ENCODE measurements at regions not wholly inside any gene's neighbourhood (a gene's known extent, or its start where the extent isn't known, plus 50 kb on each side); places are given as distances from the start of the nearest gene placed in this dataset.

DNA sequence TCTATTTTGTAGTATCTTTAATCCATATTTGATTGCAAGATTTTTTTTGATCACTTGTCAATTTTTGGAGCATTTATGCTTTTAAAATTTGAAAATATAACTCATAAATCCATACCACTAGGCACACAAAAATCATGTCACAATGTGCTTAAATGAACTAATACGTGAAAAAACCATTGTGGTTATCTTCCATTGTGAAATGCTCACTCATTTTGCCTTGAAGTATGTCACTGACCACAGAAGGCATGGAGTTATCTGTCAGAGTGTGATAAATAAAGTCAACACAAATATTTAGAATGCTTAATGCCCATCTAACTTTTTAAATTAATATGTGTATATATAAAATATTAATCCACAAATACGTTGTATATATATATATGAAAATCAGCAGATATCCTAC, 347.2 kb downstream of the PTPRC start:
- TF ChIP-seq, protein P1, sequence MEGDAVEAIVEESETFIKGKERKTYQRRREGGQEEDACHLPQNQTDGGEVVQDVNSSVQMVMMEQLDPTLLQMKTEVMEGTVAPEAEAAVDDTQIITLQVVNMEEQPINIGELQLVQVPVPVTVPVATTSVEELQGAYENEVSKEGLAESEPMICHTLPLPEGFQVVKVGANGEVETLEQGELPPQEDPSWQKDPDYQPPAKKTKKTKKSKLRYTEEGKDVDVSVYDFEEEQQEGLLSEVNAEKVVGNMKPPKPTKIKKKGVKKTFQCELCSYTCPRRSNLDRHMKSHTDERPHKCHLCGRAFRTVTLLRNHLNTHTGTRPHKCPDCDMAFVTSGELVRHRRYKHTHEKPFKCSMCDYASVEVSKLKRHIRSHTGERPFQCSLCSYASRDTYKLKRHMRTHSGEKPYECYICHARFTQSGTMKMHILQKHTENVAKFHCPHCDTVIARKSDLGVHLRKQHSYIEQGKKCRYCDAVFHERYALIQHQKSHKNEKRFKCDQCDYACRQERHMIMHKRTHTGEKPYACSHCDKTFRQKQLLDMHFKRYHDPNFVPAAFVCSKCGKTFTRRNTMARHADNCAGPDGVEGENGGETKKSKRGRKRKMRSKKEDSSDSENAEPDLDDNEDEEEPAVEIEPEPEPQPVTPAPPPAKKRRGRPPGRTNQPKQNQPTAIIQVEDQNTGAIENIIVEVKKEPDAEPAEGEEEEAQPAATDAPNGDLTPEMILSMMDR (IDR thresholded peaks at IDR 0.05; ENCODE audit: low read depth, low read length), result no peak
- TF ChIP-seq EZH2phosphoT487 (IDR thresholded peaks at IDR 0.05; ENCODE audit: low read depth), result no peak

Data from OCI-LY3 (cell line).